HepG2 (cell line): ENCODE measurements at regions not wholly inside any gene's neighbourhood (a gene's known extent, or its start where the extent isn't known, plus 50 kb on each side); places are given as distances from the start of the nearest gene placed in this dataset.

Source experiments
- ATAC-seq: fragments of 200-7000 bp; cut with Tn5 transposase; 3 replicates; pipeline ENCODE4 v1.9.1; 2020; ENCODE audit warnings: mild to moderate bottlenecking, moderate library complexity
- BruUV-seq: library from RNA; stranded (reverse); fragments of 400-500 nt; replicated peaks from 2 replicates; lab custom pipeline; 2021; lab: Mats Ljungman, UMichigan
- CTCF ChIA-PET: fragments of 300-600 bp; formaldehyde crosslinking; extraction: SDS; loops from one replicate; lab custom pipeline; 2021; ENCODE audit warnings: low total read pairs, inconsistent platforms, low intra/inter-chr PET ratio; lab: Yijun Ruan, JAX
- POLR2A ChIA-PET: fragments of 350-600 bp; sonication (Branson Sonifier 250); formaldehyde crosslinking; loops from one replicate; lab custom pipeline; 2020; ENCODE audit warnings: antibody characterized with exemption, inconsistent platforms; lab: Yijun Ruan, JAX
- DNase-seq: peaks from one replicate; pipeline ENCODE4 v3.0.0-alpha.2; 2015; ENCODE audit warnings: low spot score
- FAIRE-seq: peaks from 3 replicates; lab custom pipeline; 2011; peaks lifted over from hg19 to GRCh38; lab: Jason Lieb, UNC
- H2AFZ ChIP-seq: one replicate; pipeline ENCODE4 v1.6.1; 2011; ENCODE audit warnings: low read length, inconsistent platforms
- H3K27ac ChIP-seq: fragments of 300-600 bp; 3 replicates; pipeline ENCODE4 v1.8.0; 2011; ENCODE audit warnings: mixed run types, mild to moderate bottlenecking, mixed read lengths, low read length, inconsistent platforms; ENCODE audit not compliant: insufficient read depth; ENCODE audit errors: extremely low read length
- H3K27me3 ChIP-seq, 2 experiments: fragments of 200-600 bp in 1 of 2; 2 replicates in 1 of 2; 3 replicates in 1 of 2; pipeline versions ENCODE4 v1.6.0 to v1.8.0; 2011; ENCODE audit warnings: low read length in 2 of 2, mild to moderate bottlenecking in 2 of 2, moderate library complexity in 2 of 2, inconsistent platforms in 1 of 2; ENCODE audit not compliant: insufficient read depth in 2 of 2, control insufficient read depth in 1 of 2
- H3K36me3 ChIP-seq, 2 experiments: fragments of 200-600 bp in 1 of 2; replicated peaks in 1 of 2; 2 replicates in 1 of 2; 3 replicates in 1 of 2; pipeline versions ENCODE4 v1.5.1 to v1.8.0; 2011; ENCODE audit warnings: low read length in 2 of 2, inconsistent platforms in 1 of 2; ENCODE audit not compliant: insufficient read depth in 2 of 2, control insufficient read depth in 1 of 2
- H3K4me1 ChIP-seq: 2 replicates; pipeline ENCODE4 v1.5.1; 2012; ENCODE audit warnings: low read length, inconsistent platforms; ENCODE audit not compliant: insufficient read depth
- H3K4me2 ChIP-seq: 2 replicates; pipeline ENCODE4 v1.6.0; 2011; ENCODE audit warnings: low read depth, low read length, inconsistent platforms
- H3K4me3 ChIP-seq, 3 experiments: fragments of 200-600 bp in 1 of 3; sonication (generic), shearing (Covaris generic) in 1 of 3; replicated peaks in 1 of 3; 2 replicates each; pipeline ENCODE4 v1.5.1; 2011 to 2016; ENCODE audit warnings: low read length in 3 of 3, inconsistent platforms in 2 of 3, low read depth in 2 of 3, mild to moderate bottlenecking in 2 of 3, control low read depth in 1 of 3, mixed read lengths in 1 of 3; ENCODE audit not compliant: insufficient read depth in 1 of 3
- H3K79me2 ChIP-seq: one replicate; pipeline ENCODE4 v1.6.1; 2011; ENCODE audit warnings: low read length, inconsistent platforms; ENCODE audit not compliant: insufficient read depth
- H3K9ac ChIP-seq: 2 replicates; pipeline ENCODE4 v1.6.0; 2011; ENCODE audit warnings: mild to moderate bottlenecking, low read depth, low read length, inconsistent platforms; ENCODE audit not compliant: insufficient read depth
- H3K9me3 ChIP-seq: 2 replicates; pipeline ENCODE4 v1.5.1; 2012; ENCODE audit warnings: mild to moderate bottlenecking, low read length
- H4K20me1 ChIP-seq: 2 replicates; pipeline ENCODE4 v1.6.0; 2011; ENCODE audit warnings: inconsistent platforms, mild to moderate bottlenecking, low read length, moderate library complexity; ENCODE audit not compliant: insufficient read depth
- CBFB ChIP-seq: sonication (generic); formaldehyde crosslinking; IDR thresholded peaks from 2 replicates; pipeline ENCODE4 v1.4.0; 2020; ENCODE audit warnings: missing genetic modification reagents
- RNF2 ChIP-seq: fragments of 450-650 bp; conservative IDR thresholded peaks from 2 replicates; pipeline ENCODE4 v1.6.1; 2016; ENCODE audit warnings: low read depth
- SAFB2 ChIP-seq: sonication (generic); formaldehyde crosslinking; IDR thresholded peaks from 2 replicates; pipeline ENCODE4 v1.5.1; 2020; ENCODE audit warnings: missing genetic modification reagents, low read depth, mild to moderate bottlenecking, borderline replicate concordance
- SKI ChIP-seq: fragments of 450-650 bp; IDR thresholded peaks from one replicate; pipeline ENCODE4 v1.6.1; 2018; ENCODE audit warnings: mild to moderate bottlenecking; ENCODE audit not compliant: partially characterized antibody
- U2AF1 ChIP-seq: fragments of 200-400 bp; formaldehyde crosslinking; optimal IDR thresholded peaks from 2 replicates; pipeline ENCODE3; 2017; ENCODE audit warnings: mild to moderate bottlenecking, low read depth, low read length
- WIZ ChIP-seq: sonication (generic); formaldehyde crosslinking; IDR thresholded peaks from 2 replicates; pipeline ENCODE4 v1.5.1; 2020; ENCODE audit warnings: mild to moderate bottlenecking, missing genetic modification reagents
- ZBTB3 ChIP-seq: sonication (generic); formaldehyde crosslinking; IDR thresholded peaks from 2 replicates; pipeline ENCODE4 v1.4.0; 2020; ENCODE audit warnings: low read depth, mild to moderate bottlenecking, moderate library complexity, missing genetic modification reagents, borderline replicate concordance
- ZEB1 ChIP-seq: IDR thresholded peaks from 2 replicates; pipeline ENCODE4 v1.6.1; 2012; ENCODE audit warnings: mild to moderate bottlenecking, low read depth, inconsistent platforms; ENCODE audit not compliant: insufficient replicate concordance
- ZNF205 ChIP-seq: IDR thresholded peaks from 2 replicates; pipeline ENCODE4 v1.6.1; 2018; ENCODE audit warnings: missing biosample characterization, missing genetic modification reagents
- ZNF557 ChIP-seq: sonication (generic); formaldehyde crosslinking; IDR thresholded peaks from 2 replicates; pipeline ENCODE4 v1.4.0; 2020; ENCODE audit warnings: missing genetic modification reagents
- ZNF580 ChIP-seq: IDR thresholded peaks from 2 replicates; pipeline ENCODE4 v1.6.1; 2016; ENCODE audit warnings: low read depth, borderline replicate concordance
- ZNF672 ChIP-seq: sonication (generic); formaldehyde crosslinking; IDR thresholded peaks from 2 replicates; pipeline ENCODE4 v1.8.1; 2022; ENCODE audit warnings: missing genetic modification reagents
- ZUFSP ChIP-seq: sonication (generic); formaldehyde crosslinking; IDR thresholded peaks from 2 replicates; pipeline ENCODE4 v1.9.0; 2021; ENCODE audit warnings: missing genetic modification reagents, mild to moderate bottlenecking, borderline replicate concordance
- WGBS: methylation state at CpG from one replicate; pipeline ENCODE4 v1.1.6; 2017; ENCODE audit warnings: low lambda C conversion rate; 5-methylcytosine and 5-hydroxymethylcytosine counted together
- in situ Hi-C: cut with HindIII; loops from 2 replicates; pipeline ENCODE4 v1.10.0; 2017; ENCODE audit warnings: low pct_unique_long_range_greater_than_20kb; ENCODE audit not compliant: extremely low pct_ligation_motif_present
- intact Hi-C: fragments of 100-400 bp; cut with micrococcal nuclease; formaldehyde crosslinking; loops from one replicate; pipeline ENCODE4 v1.10.0; 2022; ENCODE audit not compliant: unreplicated experiment
- TF ChIP-seq, protein P1 (sequence below): sonication (generic); formaldehyde crosslinking; IDR thresholded peaks from 2 replicates; pipeline ENCODE4 v1.4.0; 2020; ENCODE audit warnings: mild to moderate bottlenecking, missing genetic modification reagents

GRCh38 chr4:152162331-152162697 is 373.6 kb downstream of the FBXW7 start:
- no peaks in the 10 kb centered on the region for H3K79me2 ChIP-seq
- DNase-seq, result no peak
- no peak for TF ChIP-seq SKI
- no peak for TF ChIP-seq ZBTB3 (CRISPR knock-in tag)
- no peak for TF ChIP-seq ZNF205 (CRISPR knock-in tag)
- TF ChIP-seq ZEB1, result no peak
- TF ChIP-seq WIZ (CRISPR knock-in tag), result no peak
- TF ChIP-seq ZNF557 (CRISPR knock-in tag), result no peak
- TF ChIP-seq, protein P1, sequence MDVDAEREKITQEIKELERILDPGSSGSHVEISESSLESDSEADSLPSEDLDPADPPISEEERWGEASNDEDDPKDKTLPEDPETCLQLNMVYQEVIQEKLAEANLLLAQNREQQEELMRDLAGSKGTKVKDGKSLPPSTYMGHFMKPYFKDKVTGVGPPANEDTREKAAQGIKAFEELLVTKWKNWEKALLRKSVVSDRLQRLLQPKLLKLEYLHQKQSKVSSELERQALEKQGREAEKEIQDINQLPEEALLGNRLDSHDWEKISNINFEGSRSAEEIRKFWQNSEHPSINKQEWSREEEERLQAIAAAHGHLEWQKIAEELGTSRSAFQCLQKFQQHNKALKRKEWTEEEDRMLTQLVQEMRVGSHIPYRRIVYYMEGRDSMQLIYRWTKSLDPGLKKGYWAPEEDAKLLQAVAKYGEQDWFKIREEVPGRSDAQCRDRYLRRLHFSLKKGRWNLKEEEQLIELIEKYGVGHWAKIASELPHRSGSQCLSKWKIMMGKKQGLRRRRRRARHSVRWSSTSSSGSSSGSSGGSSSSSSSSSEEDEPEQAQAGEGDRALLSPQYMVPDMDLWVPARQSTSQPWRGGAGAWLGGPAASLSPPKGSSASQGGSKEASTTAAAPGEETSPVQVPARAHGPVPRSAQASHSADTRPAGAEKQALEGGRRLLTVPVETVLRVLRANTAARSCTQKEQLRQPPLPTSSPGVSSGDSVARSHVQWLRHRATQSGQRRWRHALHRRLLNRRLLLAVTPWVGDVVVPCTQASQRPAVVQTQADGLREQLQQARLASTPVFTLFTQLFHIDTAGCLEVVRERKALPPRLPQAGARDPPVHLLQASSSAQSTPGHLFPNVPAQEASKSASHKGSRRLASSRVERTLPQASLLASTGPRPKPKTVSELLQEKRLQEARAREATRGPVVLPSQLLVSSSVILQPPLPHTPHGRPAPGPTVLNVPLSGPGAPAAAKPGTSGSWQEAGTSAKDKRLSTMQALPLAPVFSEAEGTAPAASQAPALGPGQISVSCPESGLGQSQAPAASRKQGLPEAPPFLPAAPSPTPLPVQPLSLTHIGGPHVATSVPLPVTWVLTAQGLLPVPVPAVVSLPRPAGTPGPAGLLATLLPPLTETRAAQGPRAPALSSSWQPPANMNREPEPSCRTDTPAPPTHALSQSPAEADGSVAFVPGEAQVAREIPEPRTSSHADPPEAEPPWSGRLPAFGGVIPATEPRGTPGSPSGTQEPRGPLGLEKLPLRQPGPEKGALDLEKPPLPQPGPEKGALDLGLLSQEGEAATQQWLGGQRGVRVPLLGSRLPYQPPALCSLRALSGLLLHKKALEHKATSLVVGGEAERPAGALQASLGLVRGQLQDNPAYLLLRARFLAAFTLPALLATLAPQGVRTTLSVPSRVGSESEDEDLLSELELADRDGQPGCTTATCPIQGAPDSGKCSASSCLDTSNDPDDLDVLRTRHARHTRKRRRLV (CRISPR knock-in tag), result no peak
- no peak for TF ChIP-seq ZNF672 (CRISPR knock-in tag)
- no peak for TF ChIP-seq ZUFSP (CRISPR knock-in tag)
- no peak for TF ChIP-seq SAFB2 (CRISPR knock-in tag)
- TF ChIP-seq CBFB (CRISPR knock-in tag), result no peak
- TF ChIP-seq RNF2, result no peak
- TF ChIP-seq ZNF580 (CRISPR knock-in tag), result no peak
- no peak for TF ChIP-seq U2AF1
- ChIA-PET CTCF (no interaction called here), POLR2A (no interaction called here)
- H3K9ac ChIP-seq, result no peak overlapping the region
- no peaks in the 10 kb centered on the region for H3K4me1 ChIP-seq
- FAIRE-seq, result no peak
- no peak overlapping the region for H3K27ac ChIP-seq
- H3K9me3 ChIP-seq, result no peaks in the 10 kb centered on the region
- no peaks in the 10 kb centered on the region; a peak in 2 of 5 replicates for H3K27me3 ChIP-seq
- H4K20me1 ChIP-seq, result no peaks in the 10 kb centered on the region
- WGBS, result 0% methylated on average over 2 of the region's 2 CpGs
- H3K36me3 ChIP-seq, result no peaks in the 10 kb centered on the region
- no peak overlapping the region for H3K4me2 ChIP-seq
- in situ Hi-C loops, result no loop called here
- H2AFZ ChIP-seq, result no peak overlapping the region
- intact Hi-C loops, result no loop called here
- no peak overlapping the region for H3K4me3 ChIP-seq
- no TSS peak for BruUV-seq
- ATAC-seq, result no peak
